ENCODE measurements at regions not wholly inside any gene's neighbourhood (a gene's known extent, or its start where the extent isn't known, plus 50 kb on each side); places are given as distances from the start of the nearest gene placed in this dataset.
"Not testable (repeated sequence)": the region's sequence is repeated elsewhere in the genome, so short reads cannot be mapped to it uniquely, and the experiment has no call there.

DNA sequence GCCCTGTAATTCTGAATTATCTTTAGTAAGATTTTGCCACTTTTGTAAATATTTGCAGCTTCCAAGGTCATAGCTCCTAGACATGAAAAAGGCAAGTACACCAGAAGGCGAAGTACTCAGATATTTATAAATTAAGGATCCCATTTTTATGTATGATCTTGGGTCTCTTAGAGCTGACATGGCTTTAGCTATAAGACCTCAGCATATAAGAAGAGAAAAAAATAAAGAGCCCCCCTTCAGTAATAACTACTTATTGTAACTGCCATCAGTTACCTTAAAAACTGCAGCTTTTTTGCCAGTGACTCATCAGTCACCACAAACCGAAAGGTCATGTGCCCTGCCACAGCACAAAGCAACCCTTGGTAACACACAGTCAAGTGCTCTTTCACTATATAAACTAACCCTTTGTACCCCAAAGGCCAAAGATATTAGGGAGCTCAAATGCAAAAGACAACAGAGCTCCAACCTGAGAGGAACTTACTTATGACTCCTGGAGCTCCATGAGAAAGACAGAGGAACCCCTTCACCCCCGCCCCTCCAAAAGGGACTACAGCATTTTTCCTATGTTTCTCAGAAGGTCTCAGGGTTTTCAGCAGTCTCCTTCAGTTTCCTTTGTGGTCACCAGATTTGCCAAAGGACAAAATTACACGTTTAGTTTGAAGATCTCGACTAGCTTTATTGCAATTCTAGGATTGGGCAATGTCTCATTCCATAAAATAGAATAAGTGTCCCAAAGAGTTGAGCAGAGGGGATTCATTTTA, 219.8 kb upstream of the DUSP10 start:
- Histone ChIP-seq H3K4me2 (ENCODE audit: low read depth, low read length) (peak overlapping the region; percentile 62), H4K20me1 (ENCODE audit: insufficient read depth, low read length) (no peaks in the 10 kb centered on the region), H3K9me2 (replicated peaks; ENCODE audit: insufficient read depth, low read length) (no peaks in the 10 kb centered on the region), H3K79me2 (ENCODE audit: low read length) (no peaks in the 10 kb centered on the region), H2AFZ (ENCODE audit: low read length) (peak overlapping the region; percentile 21; the same call in 1 of the 2 replicates), H3K4me3 (ENCODE audit: low read length) (peak overlapping the region; percentile 11; the same call in 1 of the 2 replicates), H3K4me1 (ENCODE audit: low read length) (peaks cover 19% of the 10 kb centered on the region), H3K9me3 (replicated peaks; ENCODE audit: insufficient read depth, low read length) (no peaks in the 10 kb centered on the region), H3F3A (ENCODE audit: insufficient read depth, low read length) (no peaks in the 10 kb centered on the region), H3K9ac (ENCODE audit: low read length) (no peak overlapping the region; the same call in 1 of the 2 replicates), H3K36me3 (replicated peaks; ENCODE audit: insufficient read depth, low read length) (no peaks in the 10 kb centered on the region), H3K27ac (ENCODE audit: low read length) (peak overlapping the region; percentile 19; the same call in 1 of the 2 replicates), H3K27me3 (replicated peaks; ENCODE audit: insufficient read depth, low read length) (no peaks in the 10 kb centered on the region)
- TF ChIP-seq EZH2phosphoT487 (IDR thresholded peaks at IDR 0.05; ENCODE audit: low read length) = no peak
- no peak for TF ChIP-seq EZH2 (optimal IDR thresholded peaks at IDR 0.05; ENCODE audit: low read depth, low read length)
- TF ChIP-seq, protein P1, sequence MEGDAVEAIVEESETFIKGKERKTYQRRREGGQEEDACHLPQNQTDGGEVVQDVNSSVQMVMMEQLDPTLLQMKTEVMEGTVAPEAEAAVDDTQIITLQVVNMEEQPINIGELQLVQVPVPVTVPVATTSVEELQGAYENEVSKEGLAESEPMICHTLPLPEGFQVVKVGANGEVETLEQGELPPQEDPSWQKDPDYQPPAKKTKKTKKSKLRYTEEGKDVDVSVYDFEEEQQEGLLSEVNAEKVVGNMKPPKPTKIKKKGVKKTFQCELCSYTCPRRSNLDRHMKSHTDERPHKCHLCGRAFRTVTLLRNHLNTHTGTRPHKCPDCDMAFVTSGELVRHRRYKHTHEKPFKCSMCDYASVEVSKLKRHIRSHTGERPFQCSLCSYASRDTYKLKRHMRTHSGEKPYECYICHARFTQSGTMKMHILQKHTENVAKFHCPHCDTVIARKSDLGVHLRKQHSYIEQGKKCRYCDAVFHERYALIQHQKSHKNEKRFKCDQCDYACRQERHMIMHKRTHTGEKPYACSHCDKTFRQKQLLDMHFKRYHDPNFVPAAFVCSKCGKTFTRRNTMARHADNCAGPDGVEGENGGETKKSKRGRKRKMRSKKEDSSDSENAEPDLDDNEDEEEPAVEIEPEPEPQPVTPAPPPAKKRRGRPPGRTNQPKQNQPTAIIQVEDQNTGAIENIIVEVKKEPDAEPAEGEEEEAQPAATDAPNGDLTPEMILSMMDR (IDR thresholded peaks at IDR 0.05; ENCODE audit: low read length) = no peak
- DNase-seq = peak; percentile 85

DNA sequence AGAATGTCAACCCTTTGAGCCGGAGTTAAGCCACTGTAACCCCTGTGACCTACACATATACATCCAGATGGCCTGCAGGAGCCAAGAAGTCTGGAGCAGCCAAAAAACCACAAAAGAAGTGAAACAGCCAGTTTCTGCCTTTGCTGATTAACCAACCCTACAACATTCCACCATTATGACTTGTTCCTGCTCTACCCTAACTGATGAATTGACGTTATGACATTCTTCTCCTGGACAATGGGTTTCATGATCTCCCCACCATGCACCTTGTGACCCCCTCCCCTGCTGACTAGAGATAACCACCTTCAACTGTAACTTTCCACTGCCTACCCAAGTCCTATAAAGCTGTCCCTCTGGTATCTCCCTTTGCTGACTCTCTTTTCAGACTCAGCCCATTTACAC, 216.3 kb upstream of the DUSP10 start:
- H4K20me1 ChIP-seq (ENCODE audit: insufficient read depth, low read length); H3K27me3 ChIP-seq (replicated peaks; ENCODE audit: insufficient read depth, low read length); H3F3A ChIP-seq (ENCODE audit: insufficient read depth, low read length); H3K79me2 ChIP-seq (ENCODE audit: low read length); H2AFZ ChIP-seq (ENCODE audit: low read length); H3K4me2 ChIP-seq (ENCODE audit: low read depth, low read length); H3K9me3 ChIP-seq (replicated peaks; ENCODE audit: insufficient read depth, low read length); H3K9me2 ChIP-seq (replicated peaks; ENCODE audit: insufficient read depth, low read length); H3K36me3 ChIP-seq (replicated peaks; ENCODE audit: insufficient read depth, low read length); DNase-seq; H3K27ac ChIP-seq (ENCODE audit: low read length); H3K4me3 ChIP-seq (ENCODE audit: low read length); H3K9ac ChIP-seq (ENCODE audit: low read length): not testable (repeated sequence)
- H3K4me1 ChIP-seq (ENCODE audit: low read length) = peaks cover 19% of the 10 kb centered on the region

DNA sequence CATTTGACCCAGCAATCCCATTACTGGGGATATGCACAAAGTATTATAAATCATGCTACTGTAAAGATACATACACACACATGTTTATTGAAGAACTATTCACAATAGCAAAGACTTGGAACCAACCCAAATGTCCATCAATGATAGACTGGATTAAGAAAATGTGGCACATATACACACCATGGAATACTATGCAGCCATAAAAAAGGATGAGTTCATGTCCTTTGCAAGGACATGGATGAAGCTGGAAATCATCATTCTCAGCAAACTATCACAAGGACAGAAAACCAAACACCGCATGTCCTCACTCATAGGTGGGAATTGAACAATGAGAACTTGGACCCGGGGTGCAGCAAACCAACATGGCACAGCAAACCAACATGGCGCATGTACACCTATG, 215.5 kb upstream of the DUSP10 start:
- not testable (repeated sequence) for H3K4me3 ChIP-seq (ENCODE audit: low read length); DNase-seq; H3K9ac ChIP-seq (ENCODE audit: low read length); H3K9me2 ChIP-seq (replicated peaks; ENCODE audit: insufficient read depth, low read length); H3F3A ChIP-seq (ENCODE audit: insufficient read depth, low read length); H3K9me3 ChIP-seq (replicated peaks; ENCODE audit: insufficient read depth, low read length); H3K36me3 ChIP-seq (replicated peaks; ENCODE audit: insufficient read depth, low read length); H2AFZ ChIP-seq (ENCODE audit: low read length); H3K27ac ChIP-seq (ENCODE audit: low read length); H4K20me1 ChIP-seq (ENCODE audit: insufficient read depth, low read length); H3K4me2 ChIP-seq (ENCODE audit: low read depth, low read length); H3K79me2 ChIP-seq (ENCODE audit: low read length); H3K27me3 ChIP-seq (replicated peaks; ENCODE audit: insufficient read depth, low read length)
- H3K4me1 ChIP-seq (ENCODE audit: low read length) = peaks cover 16% of the 10 kb centered on the region

DNA sequence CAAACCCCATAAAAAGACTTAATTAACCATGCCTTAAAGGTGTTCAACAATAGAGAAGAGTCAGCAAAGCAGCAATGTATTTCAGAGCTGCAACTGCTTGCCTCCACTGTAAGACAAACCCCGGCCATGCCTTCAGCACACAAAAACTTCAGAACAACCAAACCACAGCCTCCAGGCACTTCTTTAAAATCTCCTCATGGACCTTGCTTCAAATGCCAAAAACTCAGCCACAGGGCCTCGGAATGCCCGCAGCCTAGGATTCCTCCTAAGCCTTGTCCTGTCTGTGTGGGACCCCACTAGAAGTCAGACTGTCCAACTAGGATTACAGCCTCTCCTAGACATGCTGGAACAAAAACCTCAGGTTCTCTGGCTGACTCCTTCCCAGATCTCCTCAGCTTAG, 208.1 kb upstream of the DUSP10 start:
- H3K79me2 ChIP-seq (ENCODE audit: low read length) = no peaks in the 10 kb centered on the region
- no peak for DNase-seq
- TF ChIP-seq EZH2 (optimal IDR thresholded peaks at IDR 0.05; ENCODE audit: low read depth, low read length) (no peak), EZH2phosphoT487 (IDR thresholded peaks at IDR 0.05; ENCODE audit: low read length) (no peak)
- TF ChIP-seq, protein P1 (IDR thresholded peaks at IDR 0.05; ENCODE audit: low read length) = no peak
- H3K27me3 ChIP-seq (replicated peaks; ENCODE audit: insufficient read depth, low read length) = no peaks in the 10 kb centered on the region
- no peak overlapping the region for H3K9ac ChIP-seq (ENCODE audit: low read length)
- no peak overlapping the region for H3K4me2 ChIP-seq (ENCODE audit: low read depth, low read length)
- H2AFZ ChIP-seq (ENCODE audit: low read length) = no peak overlapping the region
- H3K36me3 ChIP-seq (replicated peaks; ENCODE audit: insufficient read depth, low read length) = no peaks in the 10 kb centered on the region
- H3F3A ChIP-seq (ENCODE audit: insufficient read depth, low read length) = no peaks in the 10 kb centered on the region
- H3K4me3 ChIP-seq (ENCODE audit: low read length) = no peak overlapping the region
- H3K9me3 ChIP-seq (replicated peaks; ENCODE audit: insufficient read depth, low read length) = no peaks in the 10 kb centered on the region
- no peak overlapping the region for H3K27ac ChIP-seq (ENCODE audit: low read length)
- H3K4me1 ChIP-seq (ENCODE audit: low read length) = no peaks in the 10 kb centered on the region
- no peaks in the 10 kb centered on the region for H3K9me2 ChIP-seq (replicated peaks; ENCODE audit: insufficient read depth, low read length)
- no peaks in the 10 kb centered on the region for H4K20me1 ChIP-seq (ENCODE audit: insufficient read depth, low read length)
